CD4-positive, alpha-beta T cell treated with Interleukin-17A for 4 hours (primary cell): ENCODE measurements at regions not wholly inside any gene's neighbourhood (a gene's known extent, or its start where the extent isn't known, plus 50 kb on each side); places are given as distances from the start of the nearest gene placed in this dataset.
"Not testable (repeated sequence)": the region's sequence is repeated elsewhere in the genome, so short reads cannot be mapped to it uniquely, and the experiment has no call there.

Experiments used
- DNase-seq: peaks from one replicate; pipeline ENCODE4 v3.0.0-alpha.2; 2020; ENCODE audit warnings: mixed read lengths

GRCh38 chr16:65704866-65705265 is 583.0 kb upstream of the CDH11 start:
- no peak for DNase-seq

- DNase-seq, result no peak
Observed at GRCh38 chr16:65702707-65703402, 581.0 kb upstream of the CDH11 start.

GRCh38 chr16:65700596-65700995 is 578.7 kb upstream of the CDH11 start:
- no peak for DNase-seq

- no peak for DNase-seq
Observed at GRCh38 chr16:65698791-65699321, 577.0 kb upstream of the CDH11 start.

GRCh38 chr16:65697521-65697920 is 575.7 kb upstream of the CDH11 start:
- no peak for DNase-seq

GRCh38 chr16:65697065-65697464 is 575.2 kb upstream of the CDH11 start:
- DNase-seq, result no peak

- not testable (repeated sequence) for DNase-seq
Observed at GRCh38 chr16:65691846-65692245, 570.0 kb upstream of the CDH11 start.

- DNase-seq, result no peak
Observed at GRCh38 chr16:65689726-65690125, 567.9 kb upstream of the CDH11 start.

- no peak for DNase-seq
Observed at GRCh38 chr16:65688301-65688700, 566.4 kb upstream of the CDH11 start.

- DNase-seq, result no peak
Observed at GRCh38 chr16:65684230-65684629, 562.4 kb upstream of the CDH11 start.

- no peak for DNase-seq
Observed at GRCh38 chr16:65681406-65681805, 559.5 kb upstream of the CDH11 start.

- no peak for DNase-seq
Observed at GRCh38 chr16:65679785-65680184, 557.9 kb upstream of the CDH11 start.

GRCh38 chr16:65675161-65675560 is 553.3 kb upstream of the CDH11 start:
- DNase-seq, result no peak

GRCh38 chr16:65672960-65673359 is 551.1 kb upstream of the CDH11 start:
- DNase-seq, result no peak

- no peak for DNase-seq
Observed at GRCh38 chr16:65671071-65671470, 549.2 kb upstream of the CDH11 start.

GRCh38 chr16:65668064-65668595 is 546.3 kb upstream of the CDH11 start:
- DNase-seq, result no peak

GRCh38 chr16:65667011-65667578 is 545.2 kb upstream of the CDH11 start:
- DNase-seq, result no peak

- DNase-seq, result no peak
Observed at GRCh38 chr16:65666132-65666941, 544.5 kb upstream of the CDH11 start.

GRCh38 chr16:65665586-65665985 is 543.7 kb upstream of the CDH11 start:
- no peak for DNase-seq

GRCh38 chr16:65663774-65664173 is 541.9 kb upstream of the CDH11 start:
- no peak for DNase-seq

GRCh38 chr16:65662256-65662655 is 540.4 kb upstream of the CDH11 start:
- no peak for DNase-seq

- DNase-seq, result no peak
Observed at GRCh38 chr16:65661558-65661957, 539.7 kb upstream of the CDH11 start.

GRCh38 chr16:65660390-65660789 is 538.5 kb upstream of the CDH11 start:
- DNase-seq, result no peak

- no peak for DNase-seq
Observed at GRCh38 chr16:65659758-65660157, 537.9 kb upstream of the CDH11 start.
